Activated CD4-positive, alpha-beta T cell treated with anti-CD3 and anti-CD28 coated beads, Interleukin-2, amount 50 U/mL, for 16 hours (primary cell): ENCODE measurements at regions not wholly inside any gene's neighbourhood (a gene's known extent, or its start where the extent isn't known, plus 50 kb on each side); places are given as distances from the start of the nearest gene placed in this dataset.

ENCODE experiments used
- DNase-seq: peaks from one replicate; pipeline ENCODE4 v3.0.0-alpha.2; 2020

DNA sequence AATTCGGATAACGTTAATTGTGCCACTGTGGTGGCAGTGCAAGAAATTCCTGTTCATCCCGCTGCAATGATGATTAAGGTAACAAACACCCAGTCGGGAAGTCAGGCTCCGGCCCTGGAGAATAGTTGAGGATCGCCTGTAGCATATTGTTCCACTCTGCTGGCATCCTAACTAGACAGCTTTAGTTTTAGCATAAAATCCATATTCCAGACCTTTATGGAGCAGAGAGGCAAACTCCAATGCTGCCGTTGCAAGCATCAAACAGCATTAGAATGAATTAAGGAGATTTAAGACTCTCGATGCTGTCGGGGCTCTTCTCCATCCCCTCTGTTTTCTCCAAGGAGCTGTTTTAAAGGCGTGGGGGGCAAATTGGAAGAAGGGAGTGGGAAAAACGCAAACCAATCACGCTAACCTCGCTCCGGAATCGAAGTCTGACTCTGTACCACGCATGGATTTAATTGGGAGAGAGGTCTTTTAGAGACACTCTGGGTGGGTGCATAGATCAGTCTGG is 660.4 kb downstream of the VRK1 start:
- no peak for DNase-seq

DNA sequence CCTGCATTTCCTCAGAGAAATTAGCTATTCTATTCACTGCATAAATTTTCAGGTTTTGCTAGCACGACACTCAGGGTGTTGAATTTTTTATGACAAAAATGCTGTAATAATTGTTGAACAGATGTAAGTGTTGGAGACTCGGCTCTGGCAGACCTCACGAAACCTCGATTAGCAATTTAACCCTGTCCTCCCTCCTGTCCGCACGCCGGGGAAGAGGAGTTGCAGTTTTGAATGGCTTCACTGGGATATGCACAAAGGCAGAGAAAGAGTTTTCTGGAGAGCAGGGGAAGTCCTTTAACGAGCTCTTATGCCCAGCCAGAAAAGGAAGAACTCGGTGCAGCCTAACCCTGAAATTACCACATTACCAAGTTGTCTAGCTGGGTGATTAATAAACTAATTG is 661.1 kb downstream of the VRK1 start:
- DNase-seq: no peak

DNA sequence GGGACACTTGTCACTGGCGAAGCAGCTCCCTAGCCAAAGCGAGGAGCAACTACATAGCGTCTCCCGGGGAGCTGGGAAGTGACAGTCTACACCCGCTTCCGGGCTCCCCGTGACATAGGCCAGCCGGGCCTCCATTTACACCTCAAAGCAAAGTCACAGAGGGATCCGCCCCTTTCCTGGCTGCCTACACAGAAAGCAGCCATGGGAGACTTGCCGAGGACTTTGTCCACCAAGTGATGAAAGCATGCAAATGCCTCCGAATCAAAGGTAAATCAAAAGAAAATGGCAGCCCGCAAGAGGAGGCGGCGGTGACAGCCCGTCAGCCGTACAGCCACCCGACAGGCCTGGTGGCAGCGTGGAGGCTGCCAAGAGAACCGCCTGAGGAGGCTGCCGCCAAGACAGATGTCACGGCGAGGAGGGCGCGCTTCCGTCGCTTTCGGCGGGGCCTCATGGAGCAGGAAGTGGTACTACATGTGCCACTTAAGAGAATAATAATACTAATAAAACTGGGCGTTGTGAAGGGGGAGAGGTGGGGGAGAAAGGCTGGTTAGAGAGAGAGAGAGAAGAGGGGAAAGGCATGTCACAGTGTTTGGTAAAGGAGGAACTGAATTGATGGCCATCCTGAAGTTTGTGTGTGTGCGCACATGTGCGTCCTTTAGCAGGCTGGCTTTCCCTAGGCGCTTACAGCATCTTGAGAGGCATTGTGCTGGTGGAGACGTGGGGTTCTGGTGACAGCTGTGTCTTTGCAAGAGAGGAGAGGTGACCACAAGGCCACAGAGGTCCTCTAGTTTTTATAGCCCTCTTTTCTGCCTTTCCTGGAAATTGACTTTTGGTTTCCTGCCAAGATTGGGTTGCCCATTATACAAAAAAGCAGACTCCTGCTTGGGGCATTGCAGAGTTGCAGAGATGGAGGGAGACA is 661.7 kb downstream of the VRK1 start:
- peak; percentile 86 for DNase-seq

DNA sequence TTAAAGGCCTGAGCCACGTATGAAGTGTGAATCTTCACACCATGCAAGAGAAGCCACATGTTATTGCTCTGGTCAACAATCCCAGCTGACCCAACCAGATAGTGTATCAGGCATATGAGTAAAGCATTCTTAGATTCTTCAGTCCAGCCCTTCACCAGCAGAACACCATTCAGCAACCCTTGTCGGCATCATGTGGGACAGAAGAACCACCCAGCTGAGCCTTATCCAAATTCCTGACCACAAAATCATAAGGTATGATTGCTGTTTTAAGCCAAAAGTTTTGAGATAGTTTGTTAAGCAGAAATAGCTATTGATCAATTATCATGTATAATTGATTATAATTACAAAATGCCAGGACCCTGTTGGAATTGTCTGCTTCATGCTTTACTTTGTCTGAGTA is 664.9 kb downstream of the VRK1 start:
- no peak for DNase-seq

DNA sequence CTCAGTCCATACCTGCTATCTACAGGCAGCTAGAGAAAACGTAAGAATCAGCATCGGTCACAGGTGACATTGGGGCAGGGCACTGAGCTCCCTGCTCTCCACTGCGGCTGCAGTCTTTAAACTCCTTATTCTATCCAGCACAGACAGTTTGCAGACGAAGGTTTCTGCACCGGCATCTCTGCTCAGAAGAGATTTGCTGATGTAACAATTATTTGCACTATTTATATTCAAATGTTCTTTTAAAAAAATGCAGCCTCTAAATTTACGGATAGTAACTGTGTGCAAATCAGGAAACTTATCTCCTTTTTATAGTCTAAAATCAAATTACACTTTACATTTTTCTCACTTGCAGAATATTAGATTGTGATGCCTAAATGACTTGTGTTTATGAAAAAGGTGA is 671.0 kb downstream of the VRK1 start:
- no peak for DNase-seq

DNA sequence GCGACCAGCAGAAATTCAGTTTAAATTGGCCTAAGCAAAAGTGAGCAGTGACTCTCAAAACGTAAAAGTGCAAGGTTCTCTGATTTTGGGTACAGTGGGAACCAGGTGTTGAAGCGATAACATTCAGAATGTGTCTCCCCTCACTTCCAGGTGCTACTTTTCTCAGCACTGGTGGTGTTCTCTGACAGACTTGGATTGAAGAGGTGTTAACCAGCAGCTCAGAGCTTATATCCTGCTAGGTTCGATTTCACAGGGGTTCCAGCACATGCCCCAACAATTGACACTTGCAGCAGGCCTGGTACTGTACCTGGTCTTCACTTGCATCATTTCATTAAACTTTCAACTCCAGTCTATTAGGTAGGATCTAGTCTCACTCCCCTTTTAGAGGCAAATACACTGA is 680.2 kb downstream of the VRK1 start:
- DNase-seq: no peak

DNA sequence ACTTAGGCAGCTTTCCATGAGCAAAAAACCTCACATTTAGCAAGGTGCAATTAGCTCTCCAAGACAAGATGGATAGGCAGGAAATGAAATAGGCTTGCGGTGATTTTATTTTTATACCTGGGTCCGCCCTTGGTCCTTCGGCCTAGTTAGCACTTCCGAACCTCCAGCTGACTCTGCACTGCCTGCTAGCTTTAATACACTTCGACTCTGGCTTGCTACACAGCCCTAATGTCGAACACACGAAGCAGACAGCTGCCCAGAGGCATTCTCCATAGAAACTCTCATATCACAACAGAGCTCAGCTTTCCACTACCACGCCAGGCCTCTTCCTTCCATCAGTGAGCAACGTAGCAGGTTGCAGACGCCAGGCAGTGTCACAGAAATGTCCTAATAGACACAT is 688.0 kb downstream of the VRK1 start:
- no peak for DNase-seq

DNA sequence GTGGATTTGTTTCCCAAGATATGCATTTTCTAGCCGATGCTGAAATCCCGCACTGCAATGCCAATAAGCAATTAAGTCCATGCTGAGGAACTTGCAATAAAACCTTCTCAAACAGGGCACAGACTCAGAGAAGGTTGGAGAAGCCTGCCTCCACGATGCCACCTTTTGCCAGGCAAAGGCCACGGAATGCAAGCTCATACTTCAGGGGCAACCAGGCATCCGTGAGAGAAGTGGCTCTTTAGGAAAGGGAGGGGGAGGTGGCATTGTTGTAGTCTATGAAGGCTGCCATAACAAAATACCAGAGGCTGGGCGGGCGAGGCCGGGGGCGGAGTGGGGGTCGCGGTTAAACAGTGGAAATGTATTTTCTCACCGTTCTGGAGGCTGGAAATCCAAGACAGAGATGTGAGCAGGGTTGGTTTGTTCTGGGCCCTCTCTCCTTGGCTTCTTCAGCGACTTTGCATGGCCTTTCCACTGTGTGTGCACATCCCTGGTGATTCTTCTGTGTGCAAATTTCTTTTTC is 689.5 kb downstream of the VRK1 start:
- DNase-seq: no peak

DNA sequence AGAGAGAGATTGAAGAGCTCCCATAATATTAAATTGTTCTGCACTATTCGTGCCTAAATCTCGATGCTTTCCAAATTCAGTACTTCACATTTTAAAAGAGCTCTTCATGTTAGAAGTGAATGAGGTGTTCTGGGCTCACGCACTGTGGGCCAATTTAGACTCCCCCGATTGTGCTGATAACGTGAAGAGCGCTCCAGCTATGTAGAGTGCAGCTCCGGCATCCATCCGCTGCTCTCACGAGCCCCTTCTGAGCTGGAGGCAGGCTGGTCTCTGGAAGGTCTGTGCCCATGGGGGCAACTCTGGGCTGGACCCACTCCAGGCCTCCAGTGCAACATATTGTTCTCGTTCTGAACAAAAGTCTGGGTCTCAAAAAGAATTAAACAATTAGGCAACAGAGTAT is 692.6 kb downstream of the VRK1 start:
- DNase-seq: no peak

DNA sequence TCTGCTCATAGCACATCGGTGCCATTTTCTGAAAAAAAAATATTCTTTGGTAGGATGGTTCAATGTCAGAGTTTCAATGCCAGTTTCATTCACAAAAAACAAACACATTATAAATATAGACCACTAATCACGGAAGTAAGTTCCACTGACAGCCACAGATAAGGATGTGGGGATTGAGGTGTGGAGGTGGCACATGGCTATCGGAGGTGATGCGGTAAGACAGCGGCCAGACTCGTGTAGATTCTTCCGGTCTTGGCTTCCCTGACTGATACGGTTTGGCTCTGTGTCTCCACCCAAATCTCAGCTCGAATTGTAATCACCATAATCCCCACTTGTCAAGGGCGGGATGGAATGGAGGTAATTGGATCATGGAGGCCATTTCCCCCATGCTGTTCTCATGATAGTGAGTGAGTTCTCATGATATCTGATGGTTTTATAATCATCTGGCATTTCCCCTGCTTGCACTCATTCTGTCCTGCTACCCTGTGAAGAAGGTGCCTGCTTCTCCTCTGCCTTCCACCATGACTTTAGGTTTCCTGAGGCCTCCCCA is 693.4 kb downstream of the VRK1 start:
- DNase-seq: no peak

DNA sequence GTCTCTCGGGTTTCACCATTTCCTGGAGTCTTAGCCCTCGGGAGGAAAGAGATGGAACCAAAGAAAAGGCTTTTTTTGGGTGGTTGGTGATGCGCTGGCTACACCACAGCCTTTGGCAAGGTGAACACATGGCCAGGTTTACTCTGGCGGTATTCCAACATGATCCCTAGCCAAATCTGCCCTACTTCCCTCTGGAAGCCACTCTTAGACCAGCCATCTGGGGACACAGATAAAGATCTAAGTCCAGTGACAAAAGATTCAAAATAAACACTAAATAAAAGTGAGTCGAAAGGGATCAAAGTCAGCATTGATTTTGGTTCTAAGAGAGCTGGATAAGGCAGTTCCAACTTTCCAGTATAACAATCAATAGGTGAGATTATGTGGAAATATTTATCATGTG is 694.5 kb downstream of the VRK1 start:
- no peak for DNase-seq

DNA sequence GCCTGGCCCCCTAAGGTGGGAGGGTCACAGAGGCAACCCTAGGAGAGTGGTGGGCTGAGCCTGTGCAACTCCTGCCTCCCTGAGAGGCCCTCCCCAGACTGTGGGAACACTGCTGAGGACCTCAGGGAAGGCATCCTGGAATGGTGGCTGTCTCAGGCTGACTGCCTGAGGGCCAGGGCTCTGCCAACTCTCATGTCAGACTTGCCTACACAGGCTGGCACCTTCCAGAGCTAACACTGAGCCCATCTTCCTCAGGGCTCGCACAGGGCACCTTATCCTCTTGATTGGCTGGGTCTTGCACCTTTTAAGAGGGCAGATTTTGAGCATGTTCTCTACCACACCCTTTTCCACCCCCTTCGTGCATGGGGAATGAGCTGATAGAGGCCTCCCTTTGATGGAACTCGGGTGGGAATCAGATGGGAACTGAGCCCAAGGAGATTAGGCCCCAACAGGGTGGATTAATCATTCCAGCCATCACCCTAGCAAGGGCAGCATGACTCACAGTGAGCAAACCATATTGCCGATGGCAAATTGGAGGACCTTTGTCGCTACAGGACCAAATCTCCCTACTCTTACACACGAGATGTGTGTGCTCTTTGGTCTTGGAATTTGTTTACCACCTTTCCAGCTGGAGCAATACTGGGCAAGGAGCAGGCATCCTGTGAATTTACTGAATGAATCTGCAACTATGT is 702.8 kb downstream of the VRK1 start:
- DNase-seq: no peak

DNA sequence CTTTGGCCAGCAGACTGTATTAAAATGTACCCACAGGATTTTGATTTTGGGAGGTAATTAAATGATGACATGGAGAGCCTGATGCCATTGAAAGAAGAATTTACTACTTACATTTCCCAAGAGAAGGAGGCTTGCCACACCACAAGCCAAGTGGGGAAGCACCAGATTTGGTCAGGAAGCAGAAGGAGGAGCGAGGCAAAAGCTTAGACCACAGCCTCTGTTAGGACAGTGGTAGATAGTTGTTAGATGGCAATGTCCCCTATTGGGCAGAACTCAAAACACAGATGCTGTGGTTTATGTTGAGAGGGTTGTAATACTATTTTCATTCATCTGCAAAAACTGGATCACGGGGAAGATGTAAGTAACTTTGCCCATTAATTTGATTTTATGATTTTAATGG is 709.4 kb downstream of the VRK1 start:
- DNase-seq: no peak

DNA sequence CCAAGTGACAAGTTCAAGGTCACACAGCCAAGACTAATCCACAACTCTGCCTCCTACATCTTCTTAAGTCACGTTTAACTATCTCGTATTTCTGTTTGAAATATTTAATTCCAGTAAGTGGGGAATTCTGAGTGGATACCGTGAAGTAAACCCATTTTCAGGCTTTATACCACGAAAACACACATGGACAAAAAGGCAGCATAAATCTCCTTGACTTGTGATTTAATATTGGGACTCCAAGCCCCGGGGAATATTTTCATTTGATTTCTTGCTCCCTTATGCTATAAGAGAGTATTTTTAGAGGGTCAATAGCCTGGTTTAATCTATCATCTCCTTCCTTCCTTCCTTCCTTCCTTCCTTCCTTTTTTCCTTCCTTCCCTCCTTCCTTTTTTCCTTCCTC is 716.7 kb downstream of the VRK1 start:
- DNase-seq: no peak

DNA sequence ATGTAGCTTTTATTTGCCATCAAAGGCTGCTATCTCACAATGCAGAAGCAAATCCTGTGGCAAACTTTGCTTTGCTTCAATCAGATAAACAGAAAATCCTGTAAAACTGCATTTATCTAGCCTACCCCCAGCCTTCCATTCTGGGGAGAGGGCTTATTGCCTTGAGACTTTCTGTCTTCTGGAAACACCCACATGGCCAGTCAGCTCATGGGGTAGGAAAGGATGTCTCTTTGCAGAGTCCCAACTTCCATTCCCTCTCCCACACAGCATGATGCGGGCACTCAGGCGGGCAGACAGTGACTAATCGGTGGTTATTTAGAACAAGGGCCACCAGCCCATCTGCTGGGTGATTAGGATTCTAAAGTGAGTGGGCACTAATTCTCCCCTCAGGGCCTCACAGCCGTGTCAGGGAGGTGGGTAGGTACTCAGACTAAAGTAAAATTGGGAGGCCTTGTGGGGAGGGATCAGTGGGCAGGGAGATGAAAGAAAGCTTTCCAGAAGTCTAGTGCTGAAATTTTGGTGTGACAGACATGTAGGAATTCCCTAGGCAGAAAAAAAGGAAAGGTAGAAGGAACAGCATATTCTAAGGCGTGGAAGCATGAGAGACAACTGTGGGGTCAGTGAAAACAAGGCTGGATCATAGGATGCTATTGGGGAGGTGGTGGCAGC is 720.5 kb downstream of the VRK1 start:
- no peak for DNase-seq

DNA sequence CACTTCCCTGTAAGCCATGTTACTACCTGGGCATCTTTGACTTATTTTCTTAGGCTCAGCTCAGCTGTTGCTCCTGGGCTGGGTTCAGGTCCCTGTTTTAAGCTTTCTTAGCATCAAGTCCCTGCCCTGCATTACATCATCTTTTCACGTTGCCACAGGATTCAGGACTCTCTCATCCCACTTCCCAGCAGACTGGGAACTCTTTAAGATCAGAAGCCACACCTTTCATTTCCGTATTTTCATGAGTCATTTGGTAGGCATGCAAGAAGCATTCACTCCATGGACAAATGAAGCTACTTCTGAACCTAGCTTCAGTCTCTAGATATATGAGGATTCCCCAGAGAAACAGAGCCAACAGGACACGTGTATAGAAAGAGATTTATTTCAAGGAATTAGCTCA is 726.8 kb downstream of the VRK1 start:
- no peak for DNase-seq

DNA sequence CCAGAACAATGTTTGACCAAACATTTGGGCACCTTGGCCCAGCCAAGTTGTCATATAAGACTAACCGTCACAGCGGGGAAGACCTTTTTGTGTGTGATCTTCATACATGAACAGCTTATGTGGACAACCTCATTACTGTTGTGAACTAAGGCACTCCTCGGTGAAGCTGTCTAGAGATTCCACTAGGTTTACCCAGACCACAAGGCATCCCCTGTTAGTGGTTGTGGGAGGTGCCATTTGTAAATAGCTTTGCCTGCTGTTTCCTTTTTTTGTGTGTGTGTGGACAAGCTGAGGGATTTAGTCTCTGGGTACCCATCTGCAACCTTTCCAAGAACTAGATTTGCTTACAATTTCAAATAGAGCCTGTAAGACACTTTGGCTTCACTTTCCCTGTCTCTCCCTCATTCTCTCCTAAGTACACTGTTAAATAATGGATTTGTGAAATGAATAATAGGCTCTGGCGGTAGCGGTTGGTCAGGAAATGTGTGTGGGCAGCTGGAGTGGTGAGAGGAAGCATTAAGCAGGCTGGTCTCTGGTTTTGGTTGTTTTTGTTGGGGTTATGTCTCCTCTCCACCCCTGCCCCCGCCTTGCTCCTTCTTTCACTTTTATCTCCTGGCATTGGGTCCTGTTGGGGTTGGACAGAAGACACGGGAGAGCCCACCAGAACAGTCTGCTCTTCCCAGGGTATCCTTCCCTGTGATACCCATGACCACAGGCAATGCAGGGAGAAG is 727.6 kb downstream of the VRK1 start:
- DNase-seq: no peak

DNA sequence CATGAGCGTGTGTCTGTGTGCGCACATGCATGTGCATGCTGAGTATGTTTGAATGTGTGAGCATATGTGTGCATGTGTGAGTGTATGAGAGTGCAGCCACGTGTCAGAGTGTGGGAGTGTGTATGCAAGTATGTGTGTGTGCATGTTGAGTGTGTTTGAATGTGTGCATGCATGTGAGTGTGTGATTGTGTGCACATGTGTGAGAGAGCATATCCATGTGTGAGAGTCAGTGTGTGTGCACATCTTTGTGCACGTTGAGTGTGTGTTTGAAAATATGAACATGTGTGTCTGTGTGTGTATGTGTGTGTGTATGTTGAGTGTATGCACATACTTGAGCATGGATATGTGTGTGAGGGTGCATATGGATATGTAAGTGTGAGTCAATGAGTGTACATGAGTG is 730.8 kb downstream of the VRK1 start:
- no peak for DNase-seq

DNA sequence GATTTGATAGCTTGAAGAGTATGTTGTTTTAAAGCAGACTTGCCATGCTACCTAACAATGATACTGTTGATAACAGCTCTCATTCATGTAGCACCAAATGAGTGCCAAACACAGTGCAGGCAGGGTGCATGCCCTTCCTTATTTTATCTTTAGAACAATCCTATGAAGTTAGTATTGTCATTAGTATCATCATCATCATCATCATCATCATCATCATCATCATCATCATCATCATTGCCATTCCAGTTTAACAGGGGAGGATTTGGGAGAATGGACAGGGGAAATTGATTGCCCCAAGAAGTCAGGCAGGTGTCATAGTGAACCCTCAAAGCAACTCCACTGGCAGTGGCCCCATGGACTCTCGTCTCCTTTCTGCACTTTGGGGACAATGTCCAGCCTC is 734.9 kb downstream of the VRK1 start:
- DNase-seq: no peak

DNA sequence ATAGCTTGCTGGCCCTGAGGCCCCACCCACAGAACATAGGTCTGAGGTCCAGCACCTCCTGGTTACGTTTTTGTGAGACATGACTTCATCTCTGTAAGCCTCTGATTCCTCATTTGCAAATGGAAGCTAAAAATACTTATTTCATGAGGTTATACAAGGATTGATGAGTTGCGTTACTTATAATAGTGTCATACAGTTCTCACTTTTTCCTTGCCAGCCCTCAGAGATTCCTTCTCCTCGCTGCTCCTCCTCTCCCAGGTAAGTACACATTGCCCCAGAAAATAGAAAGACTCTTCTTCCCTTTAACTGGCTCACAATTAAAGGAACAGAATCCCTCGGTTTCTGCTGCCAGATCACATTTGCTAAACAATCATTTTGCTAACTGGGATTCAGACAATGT is 739.2 kb downstream of the VRK1 start:
- no peak for DNase-seq

DNA sequence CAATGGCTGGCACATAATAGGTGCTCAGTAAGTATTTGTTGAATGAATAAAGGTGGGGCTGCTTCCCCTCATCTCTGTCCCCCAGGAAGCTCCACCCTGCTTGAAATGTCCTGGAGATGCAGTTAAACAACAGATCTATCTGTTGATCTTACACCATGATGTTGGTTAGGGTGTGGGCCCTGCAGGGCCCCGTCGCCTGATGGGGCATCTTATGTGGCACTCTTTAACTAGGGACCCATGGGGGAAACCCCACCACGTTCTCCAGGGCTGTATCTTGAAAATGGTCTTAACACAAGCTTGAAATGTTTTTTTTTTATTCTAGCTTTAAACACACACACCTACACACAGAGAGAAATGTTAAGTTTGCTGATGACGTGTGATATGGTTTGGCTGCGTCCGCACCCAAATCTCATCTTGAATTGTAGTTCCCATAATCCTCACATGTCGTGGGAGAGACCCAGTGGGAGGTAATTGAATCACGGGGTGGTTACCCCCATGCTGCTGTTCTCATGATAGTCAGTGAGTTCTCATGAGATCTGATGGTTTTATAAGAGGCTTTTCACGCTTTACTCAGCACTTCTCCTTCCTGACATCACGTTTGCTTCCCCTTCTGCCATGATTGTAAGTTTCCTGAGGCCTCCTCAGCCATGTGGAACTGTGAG is 741.7 kb downstream of the VRK1 start:
- no peak for DNase-seq

DNA sequence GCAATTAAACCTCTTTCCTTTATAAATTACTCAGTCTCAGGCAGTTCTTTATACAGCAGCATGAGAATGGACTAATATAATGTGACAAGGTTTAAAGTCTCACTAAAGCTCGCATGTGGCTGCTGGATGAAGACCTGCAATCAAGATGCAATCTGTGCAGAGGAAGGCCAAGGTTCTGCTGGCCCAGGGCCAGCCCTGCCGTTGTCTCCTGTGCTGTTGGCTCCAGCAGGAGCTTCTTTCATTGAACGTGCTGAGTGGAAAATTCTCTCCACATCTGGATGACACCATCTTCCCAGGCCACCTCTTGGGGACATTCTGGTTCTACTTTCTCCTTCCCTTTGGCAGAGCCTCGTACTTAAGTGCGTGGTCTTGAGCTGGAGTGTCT is 742.2 kb downstream of the VRK1 start:
- DNase-seq: no peak
